Erythroblast (primary cell): ENCODE measurements at regions not wholly inside any gene's neighbourhood (a gene's known extent, or its start where the extent isn't known, plus 50 kb on each side); places are given as distances from the start of the nearest gene placed in this dataset.

Source experiments
- GATA1 ChIP-seq: IDR thresholded peaks from 2 replicates; pipeline ENCODE4 v1.6.1; 2011; ENCODE audit warnings: low read depth, mild to moderate bottlenecking, control low read depth, low read length, moderate library complexity
- POLR2A ChIP-seq: IDR thresholded peaks from 2 replicates; pipeline ENCODE4 v1.6.1; 2011; ENCODE audit warnings: mild to moderate bottlenecking, low read length

- no peak for TF ChIP-seq POLR2A
- TF ChIP-seq GATA1: no peak
Observed at GRCh38 chr11:114776956-114777355, 98.6 kb downstream of the NXPE2 start.
